WTC11 (cell line): ENCODE measurements at regions not wholly inside any gene's neighbourhood (a gene's known extent, or its start where the extent isn't known, plus 50 kb on each side); places are given as distances from the start of the nearest gene placed in this dataset.

Experiments
- ETV6 ChIP-seq: sonication (generic); formaldehyde crosslinking; IDR thresholded peaks from 2 replicates; pipeline ENCODE4 v1.8.1; 2022; ENCODE audit warnings: mild to moderate bottlenecking, missing genetic modification reagents
- IRF2 ChIP-seq: sonication (generic); formaldehyde crosslinking; IDR thresholded peaks from 2 replicates; pipeline ENCODE4 v1.8.0; 2022; ENCODE audit warnings: low read depth, missing genetic modification reagents, borderline replicate concordance
- RELA ChIP-seq: sonication (generic); formaldehyde crosslinking; IDR thresholded peaks from 2 replicates; pipeline ENCODE4 v1.8.1; 2022; ENCODE audit warnings: missing genetic modification reagents, mild to moderate bottlenecking, borderline replicate concordance
- ZNF232 ChIP-seq: sonication (generic); formaldehyde crosslinking; IDR thresholded peaks from 2 replicates; pipeline ENCODE4 v1.8.0; 2022; ENCODE audit warnings: mild to moderate bottlenecking, missing genetic modification reagents
- TF ChIP-seq, protein P1 (sequence below): sonication (generic); formaldehyde crosslinking; IDR thresholded peaks from 2 replicates; pipeline ENCODE4 v1.8.1; 2022; ENCODE audit warnings: missing genetic modification reagents, borderline replicate concordance

DNA sequence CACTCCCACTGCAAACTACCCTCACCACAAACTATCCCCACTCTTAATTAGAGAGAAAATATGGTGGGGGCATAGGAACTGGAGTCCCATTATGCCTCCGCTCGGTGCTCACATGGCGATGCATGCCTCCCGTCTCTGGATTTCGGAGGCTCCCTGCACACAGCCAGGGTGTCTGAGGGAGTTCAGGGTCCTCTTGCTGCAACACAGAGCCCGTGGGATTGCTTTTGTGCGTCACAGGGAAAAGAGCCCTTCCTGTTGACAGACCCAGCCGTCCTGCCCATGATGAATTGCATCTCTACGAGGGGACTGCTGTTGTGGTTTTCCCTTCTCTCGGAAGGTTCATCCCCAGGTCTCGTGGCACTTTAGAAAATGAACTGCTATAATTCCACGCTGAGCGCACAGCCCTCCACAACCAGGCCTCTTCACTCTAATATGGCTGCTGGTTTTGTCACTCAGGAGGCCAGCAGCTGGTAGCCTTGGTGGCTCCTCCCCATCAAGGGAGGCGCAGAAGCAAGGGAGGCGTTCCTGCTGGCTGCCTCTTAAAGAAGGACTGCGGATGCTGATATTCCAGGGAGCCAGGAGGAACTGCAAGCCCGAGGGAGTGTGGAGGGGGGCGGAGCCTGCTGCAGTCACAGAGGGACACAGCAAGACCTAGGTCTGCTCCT lies 158.0 kb downstream of the KCNA5 start:
- TF ChIP-seq RELA: no peak
- no peak for TF ChIP-seq ZNF232 (CRISPR knock-in tag)
- no peak for TF ChIP-seq IRF2 (CRISPR knock-in tag)
- no peak for TF ChIP-seq ETV6 (CRISPR knock-in tag)
- TF ChIP-seq, protein P1, sequence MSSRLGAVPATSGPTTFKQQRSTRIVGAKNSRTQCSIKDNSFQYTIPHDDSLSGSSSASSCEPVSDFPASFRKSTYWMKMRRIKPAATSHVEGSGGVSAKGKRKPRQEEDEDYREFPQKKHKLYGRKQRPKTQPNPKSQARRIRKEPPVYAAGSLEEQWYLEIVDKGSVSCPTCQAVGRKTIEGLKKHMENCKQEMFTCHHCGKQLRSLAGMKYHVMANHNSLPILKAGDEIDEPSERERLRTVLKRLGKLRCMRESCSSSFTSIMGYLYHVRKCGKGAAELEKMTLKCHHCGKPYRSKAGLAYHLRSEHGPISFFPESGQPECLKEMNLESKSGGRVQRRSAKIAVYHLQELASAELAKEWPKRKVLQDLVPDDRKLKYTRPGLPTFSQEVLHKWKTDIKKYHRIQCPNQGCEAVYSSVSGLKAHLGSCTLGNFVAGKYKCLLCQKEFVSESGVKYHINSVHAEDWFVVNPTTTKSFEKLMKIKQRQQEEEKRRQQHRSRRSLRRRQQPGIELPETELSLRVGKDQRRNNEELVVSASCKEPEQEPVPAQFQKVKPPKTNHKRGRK (CRISPR knock-in tag): no peak
